H1 (cell line): ENCODE measurements at regions not wholly inside any gene's neighbourhood (a gene's known extent, or its start where the extent isn't known, plus 50 kb on each side); places are given as distances from the start of the nearest gene placed in this dataset.

Source experiments
- CTCF ChIA-PET: fragments of 300-600 bp; sonication (Branson Sonifier 250); formaldehyde crosslinking; loops from one replicate; lab custom pipeline; 2021; ENCODE audit not compliant: partially characterized antibody; lab: Charles Lee
- POLR2A ChIA-PET: fragments of 300-600 bp; sonication (Branson Sonifier 250); formaldehyde crosslinking; loops from one replicate; lab custom pipeline; 2021; ENCODE audit warnings: inconsistent platforms; ENCODE audit not compliant: partially characterized antibody; lab: Charles Lee
- DNase-seq, 2 experiments: peaks; one replicate each; pipeline versions ENCODE4 v3.0.0 to v3.0.0-alpha.2; 2010 to 2022; ENCODE audit warnings: low spot score in 2 of 2, low read depth in 1 of 2, mixed read lengths in 1 of 2
- FAIRE-seq: peaks from 2 replicates; lab custom pipeline; 2011; peaks lifted over from hg19 to GRCh38; lab: Jason Lieb, UNC
- H2AFZ ChIP-seq: 2 replicates; pipeline ENCODE4 v1.8.1; 2012; ENCODE audit warnings: low read length, inconsistent platforms
- H2AK5ac ChIP-seq: 2 replicates; pipeline ENCODE4 v1.6.1; 2013; ENCODE audit warnings: low read depth, low read length
- H2BK120ac ChIP-seq: replicated peaks from 2 replicates; pipeline ENCODE3; 2013; ENCODE audit warnings: low read depth, low read length, inconsistent platforms
- H2BK12ac ChIP-seq: 2 replicates; pipeline ENCODE4 v1.6.1; 2013; ENCODE audit warnings: low read depth, low read length
- H2BK15ac ChIP-seq: 2 replicates; pipeline ENCODE4 v1.6.1; 2013; ENCODE audit warnings: low read length
- H2BK20ac ChIP-seq: 2 replicates; pipeline ENCODE4 v1.6.1; 2013; ENCODE audit warnings: low read length
- H2BK5ac ChIP-seq: 2 replicates; pipeline ENCODE4 v1.6.1; 2013; ENCODE audit warnings: low read depth, low read length
- H3K14ac ChIP-seq: 2 replicates; pipeline ENCODE4 v1.6.1; 2013; ENCODE audit warnings: inconsistent platforms; ENCODE audit not compliant: insufficient read length
- H3K18ac ChIP-seq: 2 replicates; pipeline ENCODE4 v1.6.1; 2013; ENCODE audit warnings: low read length; ENCODE audit errors: extremely low read depth
- H3K23ac ChIP-seq: 2 replicates; pipeline ENCODE4 v1.6.1; 2013; ENCODE audit warnings: inconsistent platforms; ENCODE audit not compliant: insufficient read length
- H3K23me2 ChIP-seq: 2 replicates; pipeline ENCODE4 v1.6.1; 2013; ENCODE audit warnings: low read depth, low read length
- H3K27ac ChIP-seq: 2 replicates; pipeline ENCODE4 v1.6.1; 2011; ENCODE audit warnings: low read depth, low read length, inconsistent platforms
- H3K27me3 ChIP-seq, 4 experiments: replicated peaks in 1 of 4; 1 replicate in 1 of 4; 2 replicates in 3 of 4; pipeline versions ENCODE4 v1.6.1 to v1.8.1; 2011 to 2013; ENCODE audit warnings: low read length in 3 of 4, mild to moderate bottlenecking in 3 of 4, inconsistent platforms in 2 of 4, mixed read lengths in 2 of 4, moderate library complexity in 1 of 4; ENCODE audit not compliant: control insufficient read depth in 3 of 4, insufficient read depth in 3 of 4; ENCODE audit errors: extremely low read depth in 1 of 4
- H3K36me3 ChIP-seq, 4 experiments: 2 replicates each; pipeline versions ENCODE4 v1.6.1 to v1.8.1; 2011 to 2013; ENCODE audit warnings: mild to moderate bottlenecking in 4 of 4, low read length in 3 of 4, moderate library complexity in 2 of 4, control low read depth in 1 of 4, inconsistent platforms in 1 of 4; ENCODE audit not compliant: insufficient read depth in 4 of 4, control insufficient read depth in 2 of 4
- H3K4ac ChIP-seq: replicated peaks from 2 replicates; pipeline ENCODE3; 2013; ENCODE audit warnings: low read length, low read depth, mixed read lengths, inconsistent platforms; ENCODE audit not compliant: insufficient read length
- H3K4me1 ChIP-seq, 4 experiments: replicated peaks in 1 of 4; 1 replicate in 1 of 4; 2 replicates in 3 of 4; pipeline versions ENCODE4 v1.6.1 to v1.8.1; 2011 to 2013; ENCODE audit warnings: low read length in 3 of 4, inconsistent platforms in 2 of 4, mixed read lengths in 1 of 4; ENCODE audit not compliant: insufficient read depth in 4 of 4, control insufficient read depth in 3 of 4
- H3K4me2 ChIP-seq, 2 experiments: 2 replicates each; pipeline versions ENCODE4 v1.6.1 to v1.8.1; 2011 to 2013; ENCODE audit warnings: low read depth in 2 of 2, low read length in 2 of 2, control low read depth in 1 of 2, inconsistent platforms in 1 of 2, mild to moderate bottlenecking in 1 of 2; ENCODE audit not compliant: insufficient read depth in 1 of 2
- H3K4me3 ChIP-seq, 4 experiments: fragments of 200-600, 300-600 bp in 1 of 4; sonication (generic), shearing (Covaris generic), sonication (Bioruptor Twin) in 1 of 4; 2 replicates each; pipeline versions ENCODE4 v1.5.1 to v1.8.1; 2011 to 2016; ENCODE audit warnings: low read length in 4 of 4, low read depth in 3 of 4, control low read depth in 2 of 4, inconsistent platforms in 2 of 4, mild to moderate bottlenecking in 2 of 4, mixed read lengths in 1 of 4, moderate library complexity in 1 of 4; ENCODE audit not compliant: insufficient read depth in 2 of 4; ENCODE audit errors: extremely low read depth in 1 of 4
- H3K56ac ChIP-seq: replicated peaks from 2 replicates; pipeline ENCODE3; 2013; ENCODE audit warnings: low read depth, mild to moderate bottlenecking, mixed read lengths, low read length, inconsistent platforms; ENCODE audit not compliant: insufficient read length
- H3K79me1 ChIP-seq: 2 replicates; pipeline ENCODE4 v1.6.1; 2013; ENCODE audit warnings: low read depth, low read length, control low read depth
- H3K79me2 ChIP-seq, 2 experiments: 2 replicates each; pipeline versions ENCODE4 v1.6.1 to v1.8.1; 2012 to 2013; ENCODE audit warnings: low read length in 2 of 2, mild to moderate bottlenecking in 2 of 2, inconsistent platforms in 1 of 2; ENCODE audit not compliant: insufficient read depth in 2 of 2, control insufficient read depth in 1 of 2
- H3K9ac ChIP-seq, 4 experiments: replicated peaks in 1 of 4; 1 replicate in 1 of 4; 2 replicates in 3 of 4; pipeline versions ENCODE4 v1.6.1 to v1.8.1; 2011 to 2013; ENCODE audit warnings: low read depth in 3 of 4, low read length in 3 of 4, control low read depth in 2 of 4, mild to moderate bottlenecking in 2 of 4, moderate library complexity in 2 of 4, inconsistent platforms in 1 of 4; ENCODE audit errors: extremely low read depth in 1 of 4
- H3K9me3 ChIP-seq, 2 experiments: 2 replicates each; pipeline versions ENCODE4 v1.6.1 to v1.8.1; 2012 to 2013; ENCODE audit warnings: mild to moderate bottlenecking in 2 of 2, moderate library complexity in 2 of 2, control low read depth in 1 of 2, inconsistent platforms in 1 of 2, low read depth in 1 of 2, low read length in 1 of 2, mixed read lengths in 1 of 2; ENCODE audit not compliant: insufficient read depth in 2 of 2
- H4K20me1 ChIP-seq, 2 experiments: replicated peaks in 1 of 2; 2 replicates each; pipeline versions ENCODE3 to v1.8.1; 2011 to 2013; ENCODE audit warnings: inconsistent platforms in 2 of 2, low read length in 2 of 2, mild to moderate bottlenecking in 1 of 2; ENCODE audit not compliant: insufficient read depth in 2 of 2, control insufficient read depth in 1 of 2
- H4K5ac ChIP-seq: 2 replicates; pipeline ENCODE4 v1.6.1; 2013; ENCODE audit warnings: low read length, low read depth, mixed read lengths, inconsistent platforms; ENCODE audit not compliant: insufficient read length
- H4K8ac ChIP-seq: 2 replicates; pipeline ENCODE4 v1.8.0; 2013; ENCODE audit warnings: mild to moderate bottlenecking, moderate library complexity, low read length, inconsistent platforms; ENCODE audit not compliant: insufficient read depth; ENCODE audit errors: extremely low read depth
- H4K91ac ChIP-seq: replicated peaks from 2 replicates; pipeline ENCODE3; 2013; ENCODE audit warnings: low read length, mixed read lengths, inconsistent platforms; ENCODE audit not compliant: insufficient read length
- CBX5 ChIP-seq: fragments of 300-800, 300-1000 bp; sonication (generic); IDR thresholded peaks from 2 replicates; pipeline ENCODE4 v1.7.1; 2016; ENCODE audit warnings: antibody characterized with exemption, low read length, low read depth
- CTCF ChIP-seq, 3 experiments: IDR thresholded peaks; 1 replicate in 2 of 3; 2 replicates in 1 of 3; pipeline versions ENCODE4 v1.5.1 to v1.6.1; 2011; ENCODE audit warnings: low read length in 3 of 3, mild to moderate bottlenecking in 3 of 3, inconsistent platforms in 2 of 3, low read depth in 1 of 3, moderate library complexity in 1 of 3; ENCODE audit not compliant: insufficient read depth in 1 of 3; ENCODE audit errors: control extremely low read depth in 1 of 3
- EZH2 ChIP-seq: fragments of 200-600 bp; sonication (generic); IDR thresholded peaks from 2 replicates; pipeline ENCODE4 v1.7.1; 2012; ENCODE audit warnings: low read depth, mild to moderate bottlenecking, moderate library complexity, low read length, inconsistent platforms; ENCODE audit not compliant: severe bottlenecking
- FOSL1 ChIP-seq: IDR thresholded peaks from 2 replicates; pipeline ENCODE4 v1.6.1; 2011; ENCODE audit warnings: mild to moderate bottlenecking, low read depth, low read length, moderate library complexity; ENCODE audit not compliant: insufficient read depth
- KDM5A ChIP-seq: fragments of 200-600 bp; IDR thresholded peaks from 2 replicates; pipeline ENCODE4 v1.7.1; 2012; ENCODE audit warnings: mild to moderate bottlenecking, low read length, inconsistent platforms, mixed read lengths
- POLR2AphosphoS5 ChIP-seq: IDR thresholded peaks from 2 replicates; pipeline ENCODE4 v1.6.1; 2011; ENCODE audit warnings: low read depth, low read length
- RNF2 ChIP-seq: fragments of 200-900, 300-1000 bp; sonication (generic); IDR thresholded peaks from 2 replicates; pipeline ENCODE4 v1.7.1; 2016; ENCODE audit warnings: borderline replicate concordance, low read depth, mild to moderate bottlenecking, antibody characterized with exemption, low read length; ENCODE audit not compliant: poor library complexity, severe bottlenecking; ENCODE audit errors: missing control alignments
- RXRA ChIP-seq: IDR thresholded peaks from 2 replicates; pipeline ENCODE4 v1.6.1; 2011; ENCODE audit warnings: low read depth, mild to moderate bottlenecking, low read length, moderate library complexity; ENCODE audit not compliant: insufficient read depth
- SIRT6 ChIP-seq: IDR thresholded peaks from one replicate; pipeline ENCODE4 v1.7.1; 2012; ENCODE audit warnings: low read length, inconsistent platforms
- SIX5 ChIP-seq: IDR thresholded peaks from 2 replicates; pipeline ENCODE4 v1.6.1; 2011; ENCODE audit warnings: mild to moderate bottlenecking, low read depth, low read length
- SP2 ChIP-seq: IDR thresholded peaks from 2 replicates; pipeline ENCODE4 v1.6.1; 2012; ENCODE audit warnings: mild to moderate bottlenecking, low read length, inconsistent platforms
- TCF12 ChIP-seq: IDR thresholded peaks from 2 replicates; pipeline ENCODE4 v1.6.1; 2011; ENCODE audit warnings: low read depth, mild to moderate bottlenecking, low read length
- WGBS, 2 experiments: shearing (Covaris generic) in 1 of 2; methylation state at CpG; one replicate each; pipeline versions ENCODE4 v1.1.6 to v1.1.7; 2013 to 2015; ENCODE audit warnings: low lambda C conversion rate in 2 of 2, mixed read lengths in 2 of 2, inconsistent platforms in 1 of 2, low coverage in 1 of 2, missing lambda C conversion rate in 1 of 2; ENCODE audit not compliant: insufficient replicate concordance in 2 of 2, insufficient coverage in 1 of 2, insufficient read length in 1 of 2; ENCODE audit errors: extremely low coverage in 1 of 2, missing lambda C conversion rate in 1 of 2; 5-methylcytosine and 5-hydroxymethylcytosine counted together

DNA sequence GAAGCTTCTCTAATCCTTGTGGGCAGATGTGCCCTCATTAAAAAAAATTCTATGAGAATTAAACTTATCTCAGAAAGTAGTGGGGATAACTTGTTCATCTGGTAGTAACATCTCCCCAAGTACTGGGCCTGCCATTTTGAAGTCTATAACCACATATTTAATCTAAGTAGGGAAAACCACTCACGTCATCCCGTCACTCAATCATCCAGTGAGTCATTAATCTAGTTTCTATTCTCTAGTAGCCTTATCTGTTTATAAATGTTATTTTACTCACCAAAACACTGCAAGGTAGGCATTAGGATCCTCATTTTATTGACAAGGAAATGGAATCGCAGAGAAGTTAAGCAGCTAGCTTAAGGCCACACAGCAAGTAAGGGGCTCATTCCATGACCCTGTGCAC, 221.9 kb downstream of the ATG4C start:
- no peak overlapping the region for H3K4ac ChIP-seq
- no peak overlapping the region for H3K4me2 ChIP-seq
- no peaks in the 10 kb centered on the region for H4K20me1 ChIP-seq
- FAIRE-seq (no peak), DNase-seq (no peak)
- H2BK12ac ChIP-seq, result no peak overlapping the region
- H2AFZ ChIP-seq, result no peak overlapping the region
- H3K79me1 ChIP-seq, result no peaks in the 10 kb centered on the region
- POLR2A ChIA-PET, result interaction anchor here (1.3 kb wide), 1 partner anchor 318 kb away, joined by 3 read pairs; no protein-coding TSS in a partner anchor
- H3K27me3 ChIP-seq, result no peaks in the 10 kb centered on the region
- H4K8ac ChIP-seq, result no peak overlapping the region
- H3K79me2 ChIP-seq, result no peaks in the 10 kb centered on the region
- no peak overlapping the region for H2BK120ac ChIP-seq
- no peak overlapping the region for H3K56ac ChIP-seq
- no peak overlapping the region for H2BK15ac ChIP-seq
- H3K36me3 ChIP-seq, result no peaks in the 10 kb centered on the region
- CTCF ChIA-PET, result interaction anchor here (0.6 to 3.9 kb wide), 33 partner anchors 8 to 1241 kb away, joined by 3 to 23 read pairs (median 3); partner anchors contain the start of genes ALG6 and PGM1
- H3K18ac ChIP-seq, result no peak overlapping the region
- H3K23ac ChIP-seq, result no peak overlapping the region
- H4K5ac ChIP-seq, result no peak overlapping the region
- no peak overlapping the region for H3K27ac ChIP-seq
- H2BK5ac ChIP-seq, result no peak overlapping the region
- no peak overlapping the region for H2BK20ac ChIP-seq
- no peak overlapping the region for H3K14ac ChIP-seq
- no peaks in the 10 kb centered on the region; the same call in 1 of the 2 replicates for H3K23me2 ChIP-seq
- H3K9me3 ChIP-seq, result no peaks in the 10 kb centered on the region
- H3K9ac ChIP-seq, result no peak overlapping the region
- no peak overlapping the region for H2AK5ac ChIP-seq
- WGBS, 2 experiments, result 82% methylated on average over 3 of the region's 3 CpGs; no CpG with 5 or more reads in 1 of the 2 experiments
- no peak overlapping the region for H4K91ac ChIP-seq
- H3K4me3 ChIP-seq, result no peak overlapping the region
- H3K4me1 ChIP-seq, result peaks cover 0 to 1% (median 0%) of the 10 kb centered on the region in 4 experiments; a peak in 1 of 7 replicates
- TF ChIP-seq CTCF (IDR thresholded peaks at IDR 0.05; ENCODE audit: control extremely low read depth in 1 of 3, insufficient read depth in 1 of 3, low read depth in 1 of 3, low read length in 3 of 3) (no peak), FOSL1 (no peak), TCF12 (no peak), EZH2 (no peak), SP2 (no peak), SIRT6 (no peak), RXRA (no peak), CBX5 (no peak), RNF2 (no peak), KDM5A (no peak), POLR2AphosphoS5 (no peak), SIX5 (no peak)
